ENCODE measurements at regions not wholly inside any gene's neighbourhood (a gene's known extent, or its start where the extent isn't known, plus 50 kb on each side); places are given as distances from the start of the nearest gene placed in this dataset.

DNA sequence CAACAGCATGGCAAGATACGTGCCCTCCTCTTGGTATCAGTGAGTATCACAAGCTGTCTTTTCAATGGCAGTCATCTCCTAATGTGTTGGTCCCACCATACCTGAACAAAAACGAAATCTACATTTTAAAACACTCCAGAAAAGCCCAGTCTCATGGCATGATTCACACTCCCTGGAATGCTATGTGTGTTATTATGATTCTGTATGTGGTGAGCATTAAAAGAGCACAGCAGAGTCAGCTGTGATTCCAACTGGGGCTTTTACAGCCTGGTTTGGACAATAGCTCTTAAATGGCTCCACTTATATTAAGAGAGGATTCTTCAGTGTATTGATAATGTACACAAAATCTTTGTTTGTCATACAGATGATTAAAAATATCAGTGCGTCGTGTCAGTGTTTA lies 274.1 kb upstream of the GK2 start:
- no peak overlapping the region for H3K27ac ChIP-seq (replicated peaks; ENCODE audit: low read length)
- H3K27me3 ChIP-seq (ENCODE audit: control insufficient read depth in 3 of 3, insufficient read depth in 3 of 3, low read depth in 1 of 3, low read length in 3 of 3) = no peaks in the 10 kb centered on the region
- H4K8ac ChIP-seq (ENCODE audit: low read depth, low read length) = no peak overlapping the region
- H3K79me1 ChIP-seq (ENCODE audit: low read depth, low read length) = no peaks in the 10 kb centered on the region
- H3K9ac ChIP-seq (ENCODE audit: low read depth, low read length, poor library complexity) = no peak overlapping the region
- H3K4me2 ChIP-seq (ENCODE audit: insufficient read depth, low read length, poor library complexity, severe bottlenecking) = no peak overlapping the region
- H4K91ac ChIP-seq (ENCODE audit: low read depth, low read length, poor library complexity) = no peak overlapping the region
- peaks cover 0 to 3% of the 10 kb centered on the region in 2 donors for H3K4me1 ChIP-seq (ENCODE audit: control insufficient read depth in 2 of 2, insufficient read depth in 1 of 2, low read depth in 1 of 2, low read length in 2 of 2)
- no peak overlapping the region for H2BK15ac ChIP-seq (ENCODE audit: low read length)
- H3K4ac ChIP-seq (ENCODE audit: low read length) = no peak overlapping the region
- H3K18ac ChIP-seq (ENCODE audit: low read length) = no peak overlapping the region
- H3K23ac ChIP-seq (ENCODE audit: low read depth, low read length, poor library complexity) = no peak overlapping the region
- no CpG with 5 or more reads among the region's 4 CpGs for WGBS, 2 donors (ENCODE audit: extremely low coverage in 2 of 2, insufficient read length in 2 of 2, insufficient replicate concordance in 1 of 2)
- H2BK5ac ChIP-seq (ENCODE audit: low read length) = no peak overlapping the region
- no peak overlapping the region for H2BK120ac ChIP-seq (ENCODE audit: low read depth, low read length)
- H2AFZ ChIP-seq (ENCODE audit: low read length) = no peak overlapping the region
- no peak overlapping the region for H3K4me3 ChIP-seq (ENCODE audit: low read length in 2 of 2)
- H2AK5ac ChIP-seq (ENCODE audit: low read depth, low read length) = no peak overlapping the region
- H3K36me3 ChIP-seq (replicated peaks in 1 of 2; ENCODE audit: control insufficient read depth in 2 of 2, insufficient read depth in 2 of 2, low read length in 2 of 2) = no peaks in the 10 kb centered on the region
- no peak overlapping the region for H3K14ac ChIP-seq (ENCODE audit: low read length)
- H2BK12ac ChIP-seq (ENCODE audit: low read length) = no peak overlapping the region
- no peaks in the 10 kb centered on the region for H3K9me3 ChIP-seq (replicated peaks in 1 of 2; ENCODE audit: control insufficient read depth in 2 of 2, insufficient read depth in 1 of 2, low read depth in 1 of 2, low read length in 2 of 2)
- DNase-seq (ENCODE audit: low spot score) = no peak

DNA sequence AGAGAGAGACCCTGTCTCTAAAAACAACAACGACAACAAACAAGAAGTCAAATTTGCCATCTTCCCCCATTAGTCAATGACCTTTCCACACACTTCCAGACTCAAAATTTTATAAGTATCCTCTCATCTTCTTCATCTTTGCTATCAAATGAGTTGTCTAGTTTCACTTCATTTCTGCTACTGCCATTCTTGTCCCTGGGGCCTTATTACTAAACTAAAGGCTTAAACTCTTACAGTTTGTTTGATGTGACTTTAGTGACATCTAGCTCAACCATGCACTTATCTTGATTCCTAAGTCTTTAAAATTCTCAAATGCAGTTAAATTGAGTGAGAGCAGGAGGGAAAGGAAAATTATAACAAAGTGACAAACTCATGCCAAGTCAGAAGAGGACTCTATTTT lies 271.8 kb upstream of the GK2 start:
- Histone ChIP-seq H4K91ac (ENCODE audit: low read depth, low read length, poor library complexity) (no peak overlapping the region), H3K14ac (ENCODE audit: low read length) (no peak overlapping the region), H3K4me2 (ENCODE audit: insufficient read depth, low read length, poor library complexity, severe bottlenecking) (no peak overlapping the region), H2BK12ac (ENCODE audit: low read length) (no peak overlapping the region), H3K18ac (ENCODE audit: low read length) (no peak overlapping the region), H3K79me1 (ENCODE audit: low read depth, low read length) (no peaks in the 10 kb centered on the region), H3K4me1 (ENCODE audit: control insufficient read depth in 2 of 2, insufficient read depth in 1 of 2, low read depth in 1 of 2, low read length in 2 of 2) (peaks cover 0 to 3% of the 10 kb centered on the region in 2 donors), H3K4me3 (ENCODE audit: low read length in 2 of 2) (no peak overlapping the region), H3K27me3 (ENCODE audit: control insufficient read depth in 3 of 3, insufficient read depth in 3 of 3, low read depth in 1 of 3, low read length in 3 of 3) (no peaks in the 10 kb centered on the region), H2BK5ac (ENCODE audit: low read length) (no peak overlapping the region), H3K27ac (replicated peaks; ENCODE audit: low read length) (no peak overlapping the region), H3K9me3 (replicated peaks in 1 of 2; ENCODE audit: control insufficient read depth in 2 of 2, insufficient read depth in 1 of 2, low read depth in 1 of 2, low read length in 2 of 2) (no peaks in the 10 kb centered on the region), H2AK5ac (ENCODE audit: low read depth, low read length) (no peak overlapping the region), H3K4ac (ENCODE audit: low read length) (no peak overlapping the region), H3K36me3 (replicated peaks in 1 of 2; ENCODE audit: control insufficient read depth in 2 of 2, insufficient read depth in 2 of 2, low read length in 2 of 2) (no peaks in the 10 kb centered on the region), H4K8ac (ENCODE audit: low read depth, low read length) (no peak overlapping the region), H2BK120ac (ENCODE audit: low read depth, low read length) (no peak overlapping the region), H2BK15ac (ENCODE audit: low read length) (no peak overlapping the region), H3K9ac (ENCODE audit: low read depth, low read length, poor library complexity) (no peak overlapping the region), H2AFZ (ENCODE audit: low read length) (no peak overlapping the region), H3K23ac (ENCODE audit: low read depth, low read length, poor library complexity) (no peak overlapping the region)
- no CpG with 5 or more reads among the region's 1 CpG for WGBS, 2 donors (ENCODE audit: extremely low coverage in 2 of 2, insufficient read length in 2 of 2, insufficient replicate concordance in 1 of 2)
- no peak for DNase-seq (ENCODE audit: low spot score)

DNA sequence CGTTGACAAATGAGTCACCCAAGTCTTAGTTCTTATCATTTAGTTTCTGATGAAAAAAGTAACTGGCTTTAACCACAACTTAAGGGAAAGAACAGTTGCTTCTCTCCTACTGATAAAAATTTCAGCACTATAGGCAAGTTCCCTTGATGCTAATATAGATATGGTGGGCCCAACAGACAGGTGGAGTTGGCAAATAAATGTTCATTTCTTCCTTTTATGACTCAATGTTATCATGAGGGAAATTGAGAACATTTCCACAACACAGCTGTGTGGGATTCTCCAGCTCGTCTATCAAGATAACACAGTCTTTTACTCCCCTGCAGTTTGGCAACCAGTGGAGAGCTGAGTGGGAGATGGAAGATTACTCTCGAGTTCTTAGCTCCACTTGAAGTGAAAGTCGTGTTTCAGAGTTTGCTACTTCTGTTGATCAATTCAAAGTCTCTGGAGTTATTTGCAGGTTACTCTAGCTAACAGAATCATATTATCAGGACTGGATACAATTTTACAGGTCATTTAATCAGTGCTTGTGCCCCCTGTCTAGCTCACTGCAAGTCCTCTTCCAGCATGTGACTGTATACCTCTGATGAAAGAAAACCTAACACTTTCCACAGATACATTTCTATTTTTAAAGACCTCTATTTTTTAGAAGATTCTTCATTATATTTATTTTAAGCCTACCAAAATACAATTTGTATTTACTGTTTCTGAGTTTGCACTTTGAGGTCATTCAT lies 270.6 kb upstream of the GK2 start:
- Histone ChIP-seq H3K23ac (ENCODE audit: low read depth, low read length, poor library complexity) (no peak overlapping the region), H2AK5ac (ENCODE audit: low read depth, low read length) (no peak overlapping the region), H4K91ac (ENCODE audit: low read depth, low read length, poor library complexity) (no peak overlapping the region), H3K27ac (replicated peaks; ENCODE audit: low read length) (no peak overlapping the region), H3K36me3 (replicated peaks in 1 of 2; ENCODE audit: control insufficient read depth in 2 of 2, insufficient read depth in 2 of 2, low read length in 2 of 2) (no peaks in the 10 kb centered on the region), H4K8ac (ENCODE audit: low read depth, low read length) (no peak overlapping the region), H2BK5ac (ENCODE audit: low read length) (no peak overlapping the region), H2BK15ac (ENCODE audit: low read length) (no peak overlapping the region), H3K9ac (ENCODE audit: low read depth, low read length, poor library complexity) (no peak overlapping the region), H2AFZ (ENCODE audit: low read length) (no peak overlapping the region), H2BK120ac (ENCODE audit: low read depth, low read length) (no peak overlapping the region), H3K27me3 (ENCODE audit: control insufficient read depth in 3 of 3, insufficient read depth in 3 of 3, low read depth in 1 of 3, low read length in 3 of 3) (no peaks in the 10 kb centered on the region), H3K4ac (ENCODE audit: low read length) (no peak overlapping the region), H3K14ac (ENCODE audit: low read length) (no peak overlapping the region), H3K4me1 (ENCODE audit: control insufficient read depth in 2 of 2, insufficient read depth in 1 of 2, low read depth in 1 of 2, low read length in 2 of 2) (peaks cover 0 to 3% of the 10 kb centered on the region in 2 donors), H3K4me3 (ENCODE audit: low read length in 2 of 2) (no peak overlapping the region), H3K4me2 (ENCODE audit: insufficient read depth, low read length, poor library complexity, severe bottlenecking) (no peak overlapping the region), H3K79me1 (ENCODE audit: low read depth, low read length) (no peaks in the 10 kb centered on the region), H3K18ac (ENCODE audit: low read length) (no peak overlapping the region), H3K9me3 (replicated peaks in 1 of 2; ENCODE audit: control insufficient read depth in 2 of 2, insufficient read depth in 1 of 2, low read depth in 1 of 2, low read length in 2 of 2) (no peaks in the 10 kb centered on the region), H2BK12ac (ENCODE audit: low read length) (no peak overlapping the region)
- no CpG with 5 or more reads among the region's 4 CpGs for WGBS, 2 donors (ENCODE audit: extremely low coverage in 2 of 2, insufficient read length in 2 of 2, insufficient replicate concordance in 1 of 2)
- DNase-seq (ENCODE audit: low spot score) = no peak

DNA sequence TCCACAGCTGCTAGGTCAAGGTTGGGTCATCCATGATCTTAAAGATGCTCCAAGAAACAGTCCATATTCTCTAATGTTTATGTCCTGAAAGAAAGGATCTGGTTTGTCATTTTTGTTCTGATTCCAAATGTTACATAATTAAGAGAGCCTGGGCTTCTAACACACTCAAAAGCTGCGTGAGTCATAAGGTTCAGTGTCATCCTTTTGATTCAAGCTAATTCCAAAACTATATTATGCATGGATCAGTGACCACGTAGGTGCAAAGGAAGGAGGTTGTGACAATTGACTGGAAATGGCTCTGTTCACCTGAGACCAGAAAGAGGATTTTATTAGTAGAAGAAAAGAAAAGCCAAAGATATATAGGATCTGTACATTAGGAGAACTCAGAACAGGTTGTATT lies 268.7 kb upstream of the GK2 start:
- no peak overlapping the region for H3K23ac ChIP-seq (ENCODE audit: low read depth, low read length, poor library complexity)
- no peak overlapping the region for H2BK5ac ChIP-seq (ENCODE audit: low read length)
- no peak overlapping the region for H2BK12ac ChIP-seq (ENCODE audit: low read length)
- H3K27ac ChIP-seq (replicated peaks; ENCODE audit: low read length) = no peak overlapping the region
- no peaks in the 10 kb centered on the region for H3K36me3 ChIP-seq (replicated peaks in 1 of 2; ENCODE audit: control insufficient read depth in 2 of 2, insufficient read depth in 2 of 2, low read length in 2 of 2)
- no peaks in the 10 kb centered on the region for H3K27me3 ChIP-seq (ENCODE audit: control insufficient read depth in 3 of 3, insufficient read depth in 3 of 3, low read depth in 1 of 3, low read length in 3 of 3)
- H3K14ac ChIP-seq (ENCODE audit: low read length) = no peak overlapping the region
- H3K4me1 ChIP-seq (ENCODE audit: control insufficient read depth in 2 of 2, insufficient read depth in 1 of 2, low read depth in 1 of 2, low read length in 2 of 2) = no peaks in the 10 kb centered on the region
- no peak overlapping the region for H2BK15ac ChIP-seq (ENCODE audit: low read length)
- peaks cover 0 to 2% of the 10 kb centered on the region in 2 donors for H3K9me3 ChIP-seq (replicated peaks in 1 of 2; ENCODE audit: control insufficient read depth in 2 of 2, insufficient read depth in 1 of 2, low read depth in 1 of 2, low read length in 2 of 2)
- no peak overlapping the region for H3K18ac ChIP-seq (ENCODE audit: low read length)
- no peaks in the 10 kb centered on the region for H3K79me1 ChIP-seq (ENCODE audit: low read depth, low read length)
- H2AK5ac ChIP-seq (ENCODE audit: low read depth, low read length) = no peak overlapping the region
- no peak overlapping the region for H3K4me3 ChIP-seq (ENCODE audit: low read length in 2 of 2)
- H4K8ac ChIP-seq (ENCODE audit: low read depth, low read length) = no peak overlapping the region
- H2AFZ ChIP-seq (ENCODE audit: low read length) = no peak overlapping the region
- no peak overlapping the region for H3K9ac ChIP-seq (ENCODE audit: low read depth, low read length, poor library complexity)
- no peak overlapping the region for H2BK120ac ChIP-seq (ENCODE audit: low read depth, low read length)
- no peak for DNase-seq (ENCODE audit: low spot score)
- H3K4ac ChIP-seq (ENCODE audit: low read length) = no peak overlapping the region
- no CpG with 5 or more reads among the region's 2 CpGs for WGBS, 2 donors (ENCODE audit: extremely low coverage in 2 of 2, insufficient read length in 2 of 2, insufficient replicate concordance in 1 of 2)
- no peak overlapping the region for H3K4me2 ChIP-seq (ENCODE audit: insufficient read depth, low read length, poor library complexity, severe bottlenecking)
- no peak overlapping the region for H4K91ac ChIP-seq (ENCODE audit: low read depth, low read length, poor library complexity)
